ENCODE measurements at regions not wholly inside any gene's neighbourhood (a gene's known extent, or its start where the extent isn't known, plus 50 kb on each side); places are given as distances from the start of the nearest gene placed in this dataset.
"Not testable (repeated sequence)": the region's sequence is repeated elsewhere in the genome, so short reads cannot be mapped to it uniquely, and the experiment has no call there.

DNA sequence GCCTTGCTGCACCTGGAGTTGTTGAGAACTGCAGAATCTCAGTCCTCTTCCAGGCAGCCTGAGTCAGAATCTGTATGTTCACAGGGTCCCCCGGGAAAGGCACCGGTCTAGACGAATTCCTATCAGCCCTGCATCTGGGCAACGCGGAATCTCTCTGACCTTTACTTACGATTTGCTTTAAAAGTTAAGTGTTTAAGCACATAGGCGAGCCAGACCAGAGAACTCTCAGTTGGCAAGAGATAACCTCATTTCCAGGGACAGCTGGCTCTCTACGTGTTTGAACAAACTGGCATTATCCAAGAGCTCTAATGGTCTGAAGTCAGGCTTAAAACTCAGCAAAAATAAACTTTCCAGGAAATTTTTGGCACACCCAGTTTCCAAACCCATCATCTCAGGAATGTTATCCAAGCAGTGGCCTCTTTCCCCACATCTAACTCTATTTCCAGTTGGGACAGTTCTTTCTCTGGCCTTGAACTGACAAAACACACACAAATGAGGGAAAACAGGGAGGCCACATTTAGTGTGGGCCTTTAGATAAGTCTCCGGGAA lies 53.4 kb downstream of the HES1 start:
- no peak for DNase-seq (ENCODE audit: extremely low spot score, unreplicated experiment)
- no peak overlapping the region for H3K4me3 Mint-ChIP-seq (ENCODE audit: unreplicated experiment)
- no peak overlapping the region for H3K27ac Mint-ChIP-seq (ENCODE audit: unreplicated experiment)
- TF ChIP-seq, protein P1, sequence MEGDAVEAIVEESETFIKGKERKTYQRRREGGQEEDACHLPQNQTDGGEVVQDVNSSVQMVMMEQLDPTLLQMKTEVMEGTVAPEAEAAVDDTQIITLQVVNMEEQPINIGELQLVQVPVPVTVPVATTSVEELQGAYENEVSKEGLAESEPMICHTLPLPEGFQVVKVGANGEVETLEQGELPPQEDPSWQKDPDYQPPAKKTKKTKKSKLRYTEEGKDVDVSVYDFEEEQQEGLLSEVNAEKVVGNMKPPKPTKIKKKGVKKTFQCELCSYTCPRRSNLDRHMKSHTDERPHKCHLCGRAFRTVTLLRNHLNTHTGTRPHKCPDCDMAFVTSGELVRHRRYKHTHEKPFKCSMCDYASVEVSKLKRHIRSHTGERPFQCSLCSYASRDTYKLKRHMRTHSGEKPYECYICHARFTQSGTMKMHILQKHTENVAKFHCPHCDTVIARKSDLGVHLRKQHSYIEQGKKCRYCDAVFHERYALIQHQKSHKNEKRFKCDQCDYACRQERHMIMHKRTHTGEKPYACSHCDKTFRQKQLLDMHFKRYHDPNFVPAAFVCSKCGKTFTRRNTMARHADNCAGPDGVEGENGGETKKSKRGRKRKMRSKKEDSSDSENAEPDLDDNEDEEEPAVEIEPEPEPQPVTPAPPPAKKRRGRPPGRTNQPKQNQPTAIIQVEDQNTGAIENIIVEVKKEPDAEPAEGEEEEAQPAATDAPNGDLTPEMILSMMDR (IDR thresholded peaks at IDR 0.05) = no peak
- peaks cover 19% of the 10 kb centered on the region for H3K4me1 Mint-ChIP-seq (ENCODE audit: unreplicated experiment)
- peaks cover 13% of the 10 kb centered on the region for H3K27me3 Mint-ChIP-seq (ENCODE audit: unreplicated experiment)
- H3K36me3 Mint-ChIP-seq (ENCODE audit: unreplicated experiment) = no peaks in the 10 kb centered on the region
- no peaks in the 10 kb centered on the region for H3K9me3 Mint-ChIP-seq (ENCODE audit: unreplicated experiment)

DNA sequence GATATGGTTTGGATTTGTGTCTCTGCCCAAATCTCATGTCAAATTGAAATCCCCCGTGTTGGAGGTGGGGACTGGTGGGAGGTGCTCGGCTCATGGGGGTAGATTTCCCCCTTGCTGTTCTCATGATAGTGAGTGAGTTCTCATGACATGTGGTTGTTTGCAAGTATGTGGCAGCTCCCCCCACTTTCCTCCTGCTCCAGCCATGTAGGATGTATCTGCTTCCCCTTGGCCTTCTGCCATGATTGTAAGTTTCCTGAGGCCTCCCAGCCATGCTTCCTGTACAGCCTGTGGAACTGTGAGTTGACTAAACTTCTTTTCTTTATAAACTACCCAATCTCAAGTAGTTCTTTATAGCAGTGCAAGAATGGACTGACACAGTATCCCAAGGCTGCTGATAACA lies 55.9 kb downstream of the HES1 start:
- H3K36me3 Mint-ChIP-seq (ENCODE audit: unreplicated experiment); H3K4me3 Mint-ChIP-seq (ENCODE audit: unreplicated experiment); DNase-seq (ENCODE audit: extremely low spot score, unreplicated experiment); H3K9me3 Mint-ChIP-seq (ENCODE audit: unreplicated experiment); H3K27ac Mint-ChIP-seq (ENCODE audit: unreplicated experiment): not testable (repeated sequence)
- peaks cover 24% of the 10 kb centered on the region for H3K27me3 Mint-ChIP-seq (ENCODE audit: unreplicated experiment)
- H3K4me1 Mint-ChIP-seq (ENCODE audit: unreplicated experiment) = peaks cover 19% of the 10 kb centered on the region

DNA sequence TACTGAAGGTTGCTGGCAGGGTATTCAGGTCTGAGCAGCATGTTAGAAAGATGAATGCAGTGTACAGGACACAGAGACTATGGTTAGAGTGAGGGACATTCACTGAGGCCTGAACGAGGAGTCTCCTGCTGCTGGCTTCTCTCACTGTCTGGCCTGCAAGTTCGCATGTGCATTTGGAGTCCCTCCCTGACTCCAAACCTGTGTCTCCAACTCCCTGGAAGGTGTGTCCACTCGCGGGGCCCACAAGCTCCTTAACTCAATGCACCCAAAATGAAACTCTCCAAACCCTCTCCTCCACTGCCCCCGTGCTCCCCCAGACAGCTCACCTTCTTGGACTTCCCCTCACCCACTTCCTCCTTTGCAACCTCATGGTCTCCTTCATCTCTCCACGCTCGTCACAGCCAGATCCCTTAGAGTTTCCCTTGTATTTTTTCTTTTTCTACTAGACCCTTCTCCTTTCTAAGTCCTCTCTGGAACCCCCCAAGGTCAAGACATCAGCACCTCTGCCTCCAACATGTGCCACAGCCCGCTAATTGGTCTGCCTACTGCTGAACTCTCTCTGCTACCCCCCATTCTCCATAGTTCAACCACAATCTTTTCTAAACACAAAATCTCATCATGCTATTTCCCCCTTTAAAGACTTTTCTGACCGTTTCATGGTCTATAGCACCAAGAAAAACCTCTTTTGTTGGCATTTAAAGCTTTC lies 58.3 kb downstream of the HES1 start:
- H3K4me1 Mint-ChIP-seq (ENCODE audit: unreplicated experiment) = peaks cover 5% of the 10 kb centered on the region
- H3K9me3 Mint-ChIP-seq (ENCODE audit: unreplicated experiment) = no peaks in the 10 kb centered on the region
- H3K27me3 Mint-ChIP-seq (ENCODE audit: unreplicated experiment) = peaks cover 41% of the 10 kb centered on the region
- TF ChIP-seq, protein P1 (IDR thresholded peaks at IDR 0.05) = no peak
- H3K27ac Mint-ChIP-seq (ENCODE audit: unreplicated experiment) = no peak overlapping the region
- DNase-seq (ENCODE audit: extremely low spot score, unreplicated experiment) = no peak
- no peak overlapping the region for H3K4me3 Mint-ChIP-seq (ENCODE audit: unreplicated experiment)
- no peaks in the 10 kb centered on the region for H3K36me3 Mint-ChIP-seq (ENCODE audit: unreplicated experiment)

DNA sequence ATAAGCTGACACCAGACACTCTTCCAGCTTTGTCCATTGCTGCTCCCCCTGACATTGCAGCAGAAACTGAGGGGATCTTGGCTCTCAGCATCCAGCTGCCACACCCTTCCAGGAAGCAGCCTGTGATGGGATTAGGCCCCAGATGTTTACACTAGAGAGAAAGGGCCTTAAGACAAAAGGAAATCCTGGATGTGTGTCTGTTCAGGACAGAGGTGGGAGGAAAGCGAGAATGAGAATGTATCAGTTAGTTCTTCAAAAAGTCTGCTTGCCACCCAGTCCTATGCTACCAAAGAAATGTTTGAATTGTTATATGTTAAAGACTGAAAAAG lies 58.8 kb downstream of the HES1 start:
- H3K36me3 Mint-ChIP-seq (ENCODE audit: unreplicated experiment) = no peaks in the 10 kb centered on the region
- no peaks in the 10 kb centered on the region for H3K4me1 Mint-ChIP-seq (ENCODE audit: unreplicated experiment)
- no peak overlapping the region for H3K4me3 Mint-ChIP-seq (ENCODE audit: unreplicated experiment)
- no peaks in the 10 kb centered on the region for H3K9me3 Mint-ChIP-seq (ENCODE audit: unreplicated experiment)
- no peak overlapping the region for H3K27ac Mint-ChIP-seq (ENCODE audit: unreplicated experiment)
- no peak for DNase-seq (ENCODE audit: extremely low spot score, unreplicated experiment)
- TF ChIP-seq, protein P1 (IDR thresholded peaks at IDR 0.05) = no peak
- peaks cover 46% of the 10 kb centered on the region for H3K27me3 Mint-ChIP-seq (ENCODE audit: unreplicated experiment)

DNA sequence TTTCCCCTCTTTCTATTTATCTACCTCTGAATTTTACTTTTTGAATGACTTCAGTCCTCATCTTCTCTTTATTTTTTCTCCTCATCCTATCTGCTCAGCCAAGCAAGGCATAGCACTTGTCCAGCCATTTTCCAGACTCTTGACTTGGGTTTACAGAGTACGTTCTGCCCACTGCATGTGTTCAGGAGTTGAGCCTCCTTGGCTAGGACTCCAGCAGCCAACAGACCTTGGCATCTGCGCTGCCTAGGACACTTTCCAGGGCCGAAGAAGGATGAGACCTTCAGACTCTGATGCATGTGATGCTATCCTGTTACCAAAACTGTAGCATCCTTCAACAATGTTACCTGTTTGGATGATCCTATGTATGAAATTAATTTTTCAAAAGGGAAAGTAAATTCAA lies 59.7 kb downstream of the HES1 start:
- peaks cover 3% of the 10 kb centered on the region for H3K4me1 Mint-ChIP-seq (ENCODE audit: unreplicated experiment)

More for the DNA sequence above, 59.7 kb downstream of the HES1 start:
- no peak overlapping the region for H3K27ac Mint-ChIP-seq (ENCODE audit: unreplicated experiment)
- no peaks in the 10 kb centered on the region for H3K9me3 Mint-ChIP-seq (ENCODE audit: unreplicated experiment)
- no peak for DNase-seq (ENCODE audit: extremely low spot score, unreplicated experiment)
- H3K36me3 Mint-ChIP-seq (ENCODE audit: unreplicated experiment) = no peaks in the 10 kb centered on the region
- TF ChIP-seq, protein P1 (IDR thresholded peaks at IDR 0.05) = no peak
- H3K4me3 Mint-ChIP-seq (ENCODE audit: unreplicated experiment) = no peak overlapping the region
- H3K27me3 Mint-ChIP-seq (ENCODE audit: unreplicated experiment) = peaks cover 55% of the 10 kb centered on the region

All from osteocyte (in vitro differentiated cells).